ENCODE measurements at regions not wholly inside any gene's neighbourhood (a gene's known extent, or its start where the extent isn't known, plus 50 kb on each side); places are given as distances from the start of the nearest gene placed in this dataset.

DNA sequence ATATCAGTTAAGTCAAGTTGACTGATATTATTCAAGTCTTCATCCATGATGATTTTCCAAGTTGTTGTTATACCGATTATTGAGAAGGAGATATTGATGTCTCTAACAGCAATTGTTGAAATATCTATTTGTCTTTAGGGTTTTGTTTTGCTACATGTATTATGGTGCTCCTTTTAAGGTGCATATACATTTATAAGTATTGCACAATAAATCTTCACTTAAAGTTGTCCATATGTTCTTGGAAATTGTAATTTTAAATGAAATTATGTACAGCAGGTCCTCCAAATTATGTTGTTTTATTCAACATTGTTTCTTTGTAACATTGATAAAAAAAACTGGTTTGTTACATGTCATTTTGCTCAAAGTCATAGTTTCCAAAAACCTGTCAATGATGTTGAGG, 650.7 kb upstream of the CITED2 start:
- Histone ChIP-seq H3K27ac (ENCODE audit: extremely low read depth, low read depth, low read length) (no peak overlapping the region), H4K20me1 (replicated peaks; ENCODE audit: control insufficient read depth, insufficient read depth, low read length) (no peaks in the 10 kb centered on the region), H3K9me3 (replicated peaks; ENCODE audit: control insufficient read depth, insufficient read depth, low read depth, low read length) (no peaks in the 10 kb centered on the region), H3K9me1 (ENCODE audit: control insufficient read depth, insufficient read depth, low read length) (no peaks in the 10 kb centered on the region), H3K27me3 (ENCODE audit: control insufficient read depth in 2 of 2, insufficient read depth in 2 of 2, low read length in 2 of 2) (no peaks in the 10 kb centered on the region), H3K4me3 (no peak overlapping the region), H3K4me2 (ENCODE audit: insufficient read depth, low read length) (no peak overlapping the region), H3K4me1 (replicated peaks in 1 of 2; ENCODE audit: control insufficient read depth in 2 of 2, insufficient read depth in 2 of 2, low read length in 2 of 2) (no peaks in the 10 kb centered on the region), H3K79me2 (ENCODE audit: control insufficient read depth, insufficient read depth, low read length) (no peaks in the 10 kb centered on the region), H2AFZ (ENCODE audit: low read depth, low read length) (no peak overlapping the region), H3K36me3 (ENCODE audit: control insufficient read depth, insufficient read depth, low read length) (no peaks in the 10 kb centered on the region), H3K9ac (ENCODE audit: insufficient read depth in 1 of 2, low read depth in 2 of 2, low read length in 2 of 2) (no peak overlapping the region)
- no peak for ATAC-seq
- TF ChIP-seq, protein P1, sequence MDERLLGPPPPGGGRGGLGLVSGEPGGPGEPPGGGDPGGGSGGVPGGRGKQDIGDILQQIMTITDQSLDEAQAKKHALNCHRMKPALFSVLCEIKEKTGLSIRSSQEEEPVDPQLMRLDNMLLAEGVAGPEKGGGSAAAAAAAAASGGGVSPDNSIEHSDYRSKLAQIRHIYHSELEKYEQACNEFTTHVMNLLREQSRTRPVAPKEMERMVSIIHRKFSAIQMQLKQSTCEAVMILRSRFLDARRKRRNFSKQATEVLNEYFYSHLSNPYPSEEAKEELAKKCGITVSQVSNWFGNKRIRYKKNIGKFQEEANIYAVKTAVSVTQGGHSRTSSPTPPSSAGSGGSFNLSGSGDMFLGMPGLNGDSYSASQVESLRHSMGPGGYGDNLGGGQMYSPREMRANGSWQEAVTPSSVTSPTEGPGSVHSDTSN (CRISPR knock-in tag; IDR thresholded peaks at IDR 0.05; ENCODE audit: low read depth), result no peak
- TF ChIP-seq, protein P1 (tag; conservative IDR thresholded peaks at IDR 0.05; ENCODE audit: low read depth), result no peak
- 0 out of 2 replicates have a peak, but pooled peaks have one; percentile 50 for TF ChIP-seq CEBPB (tag; IDR thresholded peaks at IDR 0.05)
- no peak for TF ChIP-seq CBX1 (IDR thresholded peaks at IDR 0.05; ENCODE audit: low read depth)
- no peak for TF ChIP-seq CSDE1 (IDR thresholded peaks at IDR 0.05)
- no peak for TF ChIP-seq CEBPG (CRISPR knock-in tag; IDR thresholded peaks at IDR 0.05)
- TF ChIP-seq CEBPG (tag; conservative IDR thresholded peaks at IDR 0.05 in 1 of 2, IDR thresholded peaks at IDR 0.05 in 1 of 2), result peak in 1 of 2 experiments; percentile 75; a peak in 2 of 4 replicates
- ChIA-PET CTCF (ENCODE audit: low intra/inter-chr PET ratio) (no interaction called here), POLR2A (no interaction called here)
- in situ Hi-C loops (cut with MboI) (no loop called here), intact Hi-C loops (cut with micrococcal nuclease) (no loop called here)
- no peak for FAIRE-seq
- WGBS (ENCODE audit: insufficient coverage, low coverage, missing lambda C conversion rate), result 7% methylated on average over 1 of the region's 1 CpG
- no peak for DNase-seq (ENCODE audit: extremely low read depth in 1 of 4, low spot score in 3 of 4)
- no TSS peak for BruUV-seq (replicated peaks)

All from K562 (cell line).